Chondrocyte (in vitro differentiated cells): ENCODE measurements at regions not wholly inside any gene's neighbourhood (a gene's known extent, or its start where the extent isn't known, plus 50 kb on each side); places are given as distances from the start of the nearest gene placed in this dataset.
"Not testable (repeated sequence)": the region's sequence is repeated elsewhere in the genome, so short reads cannot be mapped to it uniquely, and the experiment has no call there.

Experiments
- DNase-seq: peaks from one replicate; pipeline ENCODE4 v3.0.0; 2021; ENCODE audit warnings: mixed read lengths, low spot score
- H3K27ac Mint-ChIP-seq: one replicate; pipeline ENCODE4 v1.8.0; 2021; ENCODE audit warnings: mild to moderate bottlenecking, moderate library complexity, mixed read lengths; ENCODE audit not compliant: unreplicated experiment
- H3K27me3 Mint-ChIP-seq: 2 replicates; pipeline ENCODE4 v1.8.0; 2021; ENCODE audit warnings: low read depth, mixed read lengths
- H3K36me3 Mint-ChIP-seq: 2 replicates; pipeline ENCODE4 v1.8.0; 2021; ENCODE audit warnings: low read depth, mixed read lengths
- H3K4me1 Mint-ChIP-seq: 2 replicates; pipeline ENCODE4 v1.8.0; 2021; ENCODE audit warnings: low read depth, mild to moderate bottlenecking, mixed read lengths
- H3K4me3 Mint-ChIP-seq: one replicate; pipeline ENCODE4 v1.8.0; 2021; ENCODE audit warnings: mild to moderate bottlenecking, moderate library complexity, mixed read lengths; ENCODE audit not compliant: unreplicated experiment
- H3K9me3 Mint-ChIP-seq: 2 replicates; pipeline ENCODE4 v1.8.0; 2021; ENCODE audit warnings: low read depth, mixed read lengths
- TF ChIP-seq, protein P1 (sequence below): fragments of 200-600 bp; sonication (generic); IDR thresholded peaks from 2 replicates; pipeline ENCODE4 v1.5.0; 2021; ENCODE audit warnings: antibody characterized with exemption, mild to moderate bottlenecking, moderate library complexity

DNA sequence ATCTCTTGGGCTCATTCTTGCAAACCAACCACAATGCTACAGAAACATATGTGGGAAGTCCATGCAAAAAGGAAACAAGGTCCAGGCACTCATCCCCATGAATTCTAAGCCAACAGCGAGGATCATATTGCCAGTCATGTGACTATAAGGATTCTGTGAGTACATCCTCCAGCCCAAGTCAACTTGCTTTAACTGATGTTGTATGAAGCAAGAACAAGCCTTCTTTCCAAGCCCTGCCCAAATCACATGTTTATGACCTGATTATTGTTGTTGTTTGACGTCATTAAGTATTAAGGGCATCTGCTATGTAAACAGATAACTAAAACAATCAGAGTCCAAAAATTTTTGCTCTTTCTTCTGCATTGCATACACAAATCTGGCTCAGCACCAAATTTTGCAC, 78.2 kb upstream of the MON1B start:
- no peak for DNase-seq
- Mint-ChIP-seq H3K27me3 (no peaks in the 10 kb centered on the region), H3K9me3 (no peaks in the 10 kb centered on the region), H3K36me3 (no peaks in the 10 kb centered on the region), H3K4me1 (no peaks in the 10 kb centered on the region), H3K27ac (no peak overlapping the region), H3K4me3 (no peak overlapping the region)
- TF ChIP-seq, protein P1, sequence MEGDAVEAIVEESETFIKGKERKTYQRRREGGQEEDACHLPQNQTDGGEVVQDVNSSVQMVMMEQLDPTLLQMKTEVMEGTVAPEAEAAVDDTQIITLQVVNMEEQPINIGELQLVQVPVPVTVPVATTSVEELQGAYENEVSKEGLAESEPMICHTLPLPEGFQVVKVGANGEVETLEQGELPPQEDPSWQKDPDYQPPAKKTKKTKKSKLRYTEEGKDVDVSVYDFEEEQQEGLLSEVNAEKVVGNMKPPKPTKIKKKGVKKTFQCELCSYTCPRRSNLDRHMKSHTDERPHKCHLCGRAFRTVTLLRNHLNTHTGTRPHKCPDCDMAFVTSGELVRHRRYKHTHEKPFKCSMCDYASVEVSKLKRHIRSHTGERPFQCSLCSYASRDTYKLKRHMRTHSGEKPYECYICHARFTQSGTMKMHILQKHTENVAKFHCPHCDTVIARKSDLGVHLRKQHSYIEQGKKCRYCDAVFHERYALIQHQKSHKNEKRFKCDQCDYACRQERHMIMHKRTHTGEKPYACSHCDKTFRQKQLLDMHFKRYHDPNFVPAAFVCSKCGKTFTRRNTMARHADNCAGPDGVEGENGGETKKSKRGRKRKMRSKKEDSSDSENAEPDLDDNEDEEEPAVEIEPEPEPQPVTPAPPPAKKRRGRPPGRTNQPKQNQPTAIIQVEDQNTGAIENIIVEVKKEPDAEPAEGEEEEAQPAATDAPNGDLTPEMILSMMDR, result no peak

DNA sequence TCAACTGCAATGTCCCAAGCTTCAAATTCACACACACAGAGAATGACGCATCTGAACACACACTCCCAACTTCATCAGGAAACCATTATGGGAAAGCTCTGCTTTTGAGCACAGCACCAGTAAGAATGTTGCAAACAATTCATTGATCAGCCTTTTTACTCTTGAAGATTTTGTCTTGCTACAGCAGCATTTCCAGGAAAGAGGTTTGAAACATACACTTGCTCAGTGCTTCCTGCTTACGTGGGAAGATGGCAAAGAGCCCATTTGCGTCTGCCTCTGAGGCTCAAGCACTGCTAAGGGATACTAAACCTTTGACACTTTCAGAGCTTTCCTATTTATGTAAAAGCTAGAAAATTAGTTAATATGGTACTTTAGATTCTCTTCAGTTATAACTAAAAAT, 77.2 kb upstream of the MON1B start:
- Mint-ChIP-seq H3K4me1 (no peaks in the 10 kb centered on the region), H3K27ac (no peak overlapping the region), H3K4me3 (no peak overlapping the region), H3K9me3 (no peaks in the 10 kb centered on the region), H3K27me3 (no peaks in the 10 kb centered on the region), H3K36me3 (no peaks in the 10 kb centered on the region)
- TF ChIP-seq, protein P1, result no peak
- DNase-seq, result no peak

DNA sequence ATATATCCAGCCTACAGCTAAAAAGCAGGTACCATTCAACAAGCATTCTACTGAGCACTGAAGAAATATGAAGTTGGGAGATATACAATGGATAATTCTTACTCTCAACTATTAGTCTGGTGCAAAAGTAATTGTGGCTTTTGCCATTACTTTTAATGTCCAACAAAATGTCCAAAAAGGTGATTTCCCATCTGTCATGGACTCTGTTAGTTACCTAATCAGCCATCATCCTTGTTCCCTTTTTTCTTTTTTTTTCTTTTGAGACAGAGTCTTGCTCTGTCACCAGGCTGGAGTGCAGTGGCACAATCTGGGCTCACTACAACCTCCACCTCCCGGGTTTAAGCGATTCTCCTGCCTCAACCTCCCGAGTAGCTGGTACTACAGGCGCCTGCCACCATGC, 76.6 kb upstream of the MON1B start:
- not testable (repeated sequence) for H3K36me3 Mint-ChIP-seq, DNase-seq, H3K9me3 Mint-ChIP-seq, H3K27ac Mint-ChIP-seq, H3K27me3 Mint-ChIP-seq, H3K4me1 Mint-ChIP-seq, H3K4me3 Mint-ChIP-seq

DNA sequence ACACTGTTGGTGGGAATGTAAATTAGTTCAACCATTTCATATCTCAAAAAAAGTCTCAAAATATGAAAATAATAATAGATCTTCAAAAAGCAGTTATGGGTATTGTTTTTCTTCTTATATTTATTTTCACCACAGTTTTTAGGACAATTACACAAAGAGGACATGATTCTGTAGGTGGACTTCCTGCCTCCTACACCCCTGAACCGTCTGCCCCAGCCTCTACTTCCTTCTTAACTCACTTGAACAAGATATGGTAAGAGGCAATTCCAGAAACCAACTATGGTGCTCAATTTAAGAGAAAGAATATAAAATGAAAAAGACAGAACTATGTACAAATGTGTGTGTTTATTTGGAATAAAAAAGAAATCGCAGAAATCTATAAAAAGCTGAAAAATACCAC, 74.1 kb upstream of the MON1B start:
- H3K27me3 Mint-ChIP-seq, result no peaks in the 10 kb centered on the region
- H3K4me1 Mint-ChIP-seq, result no peaks in the 10 kb centered on the region
- no peak overlapping the region for H3K4me3 Mint-ChIP-seq
- no peak overlapping the region for H3K27ac Mint-ChIP-seq
- DNase-seq, result no peak
- TF ChIP-seq, protein P1, result no peak
- no peaks in the 10 kb centered on the region for H3K36me3 Mint-ChIP-seq
- H3K9me3 Mint-ChIP-seq, result no peaks in the 10 kb centered on the region

DNA sequence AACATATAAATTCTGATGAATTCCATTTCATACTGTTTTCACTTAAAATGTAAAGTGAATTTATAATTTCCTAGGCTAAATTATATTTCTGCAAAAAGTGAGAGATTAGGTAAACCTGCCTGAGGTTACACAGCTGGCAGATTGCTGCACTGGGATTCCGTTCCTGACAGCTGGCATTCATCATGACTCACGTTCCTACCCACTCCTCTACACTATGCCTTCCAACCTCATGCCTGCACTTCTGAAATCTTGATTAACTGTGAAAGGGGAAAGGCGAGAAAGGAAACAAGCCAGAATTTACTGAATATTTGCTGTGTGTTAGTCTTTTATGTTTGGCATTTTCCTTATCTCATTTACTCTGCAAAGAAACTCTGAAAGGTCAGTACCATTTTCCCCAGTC, 73.3 kb upstream of the MON1B start:
- Mint-ChIP-seq H3K4me3 (no peak overlapping the region), H3K4me1 (no peaks in the 10 kb centered on the region), H3K27ac (no peak overlapping the region)

DNA sequence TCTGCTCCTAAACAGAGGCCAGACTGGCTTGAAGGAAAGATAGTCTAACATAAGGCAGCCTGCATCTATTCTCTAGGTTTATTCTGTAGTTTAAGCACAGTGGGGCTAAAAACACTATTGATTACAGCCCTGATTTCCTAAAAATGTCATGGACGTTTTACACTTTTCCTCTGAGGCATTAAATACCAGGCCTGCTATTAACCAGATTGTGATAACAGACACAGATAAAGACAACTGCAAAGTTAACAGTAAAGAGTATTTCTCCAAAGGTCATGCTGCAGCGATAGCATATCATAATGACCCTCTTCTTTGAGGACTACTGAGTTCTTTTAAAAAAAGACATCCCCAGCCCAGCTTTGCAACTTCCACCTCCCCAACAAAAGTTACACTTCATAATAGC, 59.6 kb upstream of the MON1B start:
- Mint-ChIP-seq H3K4me3 (no peak overlapping the region), H3K4me1 (no peaks in the 10 kb centered on the region), H3K27ac (no peak overlapping the region), H3K9me3 (peaks cover 5% of the 10 kb centered on the region), H3K27me3 (peaks cover 5% of the 10 kb centered on the region), H3K36me3 (no peaks in the 10 kb centered on the region)
- TF ChIP-seq, protein P1, result no peak
- DNase-seq, result no peak

More for the DNA sequence above, 73.3 kb upstream of the MON1B start:
- peaks cover 4% of the 10 kb centered on the region for H3K27me3 Mint-ChIP-seq
- no peak for DNase-seq
- H3K9me3 Mint-ChIP-seq, result no peaks in the 10 kb centered on the region
- H3K36me3 Mint-ChIP-seq, result no peaks in the 10 kb centered on the region
- TF ChIP-seq, protein P1, result no peak
